MM.1S (cell line): ENCODE measurements at regions not wholly inside any gene's neighbourhood (a gene's known extent, or its start where the extent isn't known, plus 50 kb on each side); places are given as distances from the start of the nearest gene placed in this dataset.

Experiments
- DNase-seq: peaks from one replicate; pipeline ENCODE4 v3.0.0-alpha.2; 2015
- H2AFZ ChIP-seq: fragments of 300-600 bp; sonication (generic); 2 replicates; pipeline ENCODE4 v1.6.0; 2016; ENCODE audit warnings: antibody characterized with exemption, low read length
- H3F3A ChIP-seq: fragments of 300-600 bp; sonication (generic); 2 replicates; pipeline ENCODE4 v1.6.1; 2016; ENCODE audit warnings: mild to moderate bottlenecking, antibody characterized with exemption, low read length, moderate library complexity, mixed read lengths; ENCODE audit not compliant: insufficient read depth
- H3K27ac ChIP-seq: fragments of 300-600 bp; sonication (generic); 2 replicates; pipeline ENCODE4 v1.5.1; 2016; ENCODE audit warnings: mild to moderate bottlenecking, low read length
- H3K27me3 ChIP-seq: fragments of 300-600 bp; sonication (generic); replicated peaks from 2 replicates; pipeline ENCODE4 v1.6.0; 2016; ENCODE audit warnings: low read length; ENCODE audit not compliant: insufficient read depth
- H3K36me3 ChIP-seq: fragments of 300-600 bp; sonication (generic); replicated peaks from 2 replicates; pipeline ENCODE4 v1.6.1; 2016; ENCODE audit warnings: mild to moderate bottlenecking, low read length, mixed read lengths; ENCODE audit not compliant: insufficient read depth
- H3K4me1 ChIP-seq: fragments of 300-600 bp; sonication (generic); 2 replicates; pipeline ENCODE4 v1.6.1; 2016; ENCODE audit warnings: low read length, mixed read lengths
- H3K4me2 ChIP-seq: fragments of 300-600 bp; sonication (generic); 2 replicates; pipeline ENCODE4 v1.6.0; 2016; ENCODE audit warnings: low read depth, low read length
- H3K4me3 ChIP-seq: fragments of 300-600 bp; sonication (generic); 2 replicates; pipeline ENCODE4 v1.5.1; 2016; ENCODE audit warnings: low read length, mixed read lengths
- H3K79me2 ChIP-seq: fragments of 300-600 bp; sonication (generic); 2 replicates; pipeline ENCODE4 v1.6.1; 2016; ENCODE audit warnings: mixed run types, low read length, mixed read lengths
- H3K9ac ChIP-seq: fragments of 300-600 bp; sonication (generic); 2 replicates; pipeline ENCODE4 v1.6.1; 2016; ENCODE audit warnings: low read length, mixed read lengths
- H3K9me2 ChIP-seq: fragments of 300-600 bp; sonication (generic); replicated peaks from 2 replicates; pipeline ENCODE4 v1.6.1; 2016; ENCODE audit warnings: mild to moderate bottlenecking, low read length, mixed read lengths; ENCODE audit not compliant: insufficient read depth
- H3K9me3 ChIP-seq: fragments of 300-600 bp; sonication (generic); replicated peaks from 2 replicates; pipeline ENCODE4 v1.6.1; 2016; ENCODE audit warnings: mild to moderate bottlenecking, low read length, mixed read lengths; ENCODE audit not compliant: insufficient read depth
- H4K20me1 ChIP-seq: fragments of 300-600 bp; sonication (generic); 2 replicates; pipeline ENCODE4 v1.6.1; 2016; ENCODE audit warnings: mild to moderate bottlenecking, low read length, moderate library complexity, mixed read lengths; ENCODE audit not compliant: insufficient read depth
- CTCF ChIP-seq: fragments of 300-600 bp; sonication (generic); IDR thresholded peaks from 2 replicates; pipeline ENCODE4 v1.5.1; 2016; ENCODE audit warnings: antibody characterized with exemption, low read length, mixed read lengths
- EZH2 ChIP-seq: fragments of 300-600 bp; sonication (generic); optimal IDR thresholded peaks from 2 replicates; pipeline ENCODE3; 2017; ENCODE audit warnings: low read depth, mild to moderate bottlenecking, antibody characterized with exemption, low read length, mixed read lengths
- EZH2phosphoT487 ChIP-seq: fragments of 300-600 bp; sonication (generic); IDR thresholded peaks from 2 replicates; pipeline ENCODE4 v1.6.1; 2018; ENCODE audit warnings: antibody characterized with exemption, low read length

GRCh38 chr3:30226601-30227151, 379.7 kb upstream of the TGFBR2 start:
- no peak overlapping the region for H3K4me3 ChIP-seq
- no peaks in the 10 kb centered on the region for H3K36me3 ChIP-seq
- H3F3A ChIP-seq, result no peaks in the 10 kb centered on the region
- 0 out of 2 replicates have a peak, but pooled peaks cover 3% of the 10 kb centered on the region for H3K27me3 ChIP-seq
- peaks cover 2% of the 10 kb centered on the region; the same call in 1 of the 2 replicates for H3K4me1 ChIP-seq
- no peak for DNase-seq
- no peak overlapping the region for H2AFZ ChIP-seq
- H3K9ac ChIP-seq, result no peak overlapping the region
- H3K9me3 ChIP-seq, result no peaks in the 10 kb centered on the region
- no peak overlapping the region for H3K27ac ChIP-seq
- H3K79me2 ChIP-seq, result no peaks in the 10 kb centered on the region
- TF ChIP-seq CTCF (no peak), EZH2phosphoT487 (no peak), EZH2 (no peak)
- H3K4me2 ChIP-seq, result no peak overlapping the region
- no peaks in the 10 kb centered on the region for H3K9me2 ChIP-seq
- H4K20me1 ChIP-seq, result no peaks in the 10 kb centered on the region

GRCh38 chr3:30227571-30228301, 378.7 kb upstream of the TGFBR2 start:
- Histone ChIP-seq H2AFZ (no peak overlapping the region), H3K9ac (no peak overlapping the region), H3K4me1 (no peaks in the 10 kb centered on the region), H3K79me2 (no peaks in the 10 kb centered on the region), H4K20me1 (no peaks in the 10 kb centered on the region), H3K36me3 (no peaks in the 10 kb centered on the region), H3K4me2 (no peak overlapping the region), H3K9me3 (no peaks in the 10 kb centered on the region), H3K27ac (no peak overlapping the region), H3K4me3 (no peak overlapping the region), H3K27me3 (0 out of 2 replicates have a peak, but pooled peaks cover 3% of the 10 kb centered on the region), H3K9me2 (no peaks in the 10 kb centered on the region), H3F3A (no peaks in the 10 kb centered on the region)
- no peak for DNase-seq
- TF ChIP-seq CTCF (no peak), EZH2 (no peak), EZH2phosphoT487 (no peak)

- Histone ChIP-seq H2AFZ (no peak overlapping the region), H3K4me3 (no peak overlapping the region), H3K27ac (no peak overlapping the region), H4K20me1 (no peaks in the 10 kb centered on the region), H3K4me2 (no peak overlapping the region), H3F3A (no peaks in the 10 kb centered on the region), H3K4me1 (no peaks in the 10 kb centered on the region), H3K9me2 (no peaks in the 10 kb centered on the region), H3K9me3 (no peaks in the 10 kb centered on the region), H3K79me2 (no peaks in the 10 kb centered on the region), H3K27me3 (0 out of 2 replicates have a peak, but pooled peaks cover 3% of the 10 kb centered on the region), H3K9ac (no peak overlapping the region), H3K36me3 (no peaks in the 10 kb centered on the region)
- no peak for DNase-seq
- no peak for TF ChIP-seq CTCF
- no peak for TF ChIP-seq EZH2phosphoT487
- TF ChIP-seq EZH2, result no peak
Measured at GRCh38 chr3:30228302-30228631, 378.1 kb upstream of the TGFBR2 start.
